GM12892 (cell line): ENCODE measurements at regions not wholly inside any gene's neighbourhood (a gene's known extent, or its start where the extent isn't known, plus 50 kb on each side); places are given as distances from the start of the nearest gene placed in this dataset.

Experiments used
- POLR2A ChIP-seq: IDR thresholded peaks from 2 replicates; pipeline ENCODE4 v1.6.1; 2011; ENCODE audit warnings: low read depth, low read length, control low read depth
- POLR2AphosphoS5 ChIP-seq: IDR thresholded peaks from 2 replicates; pipeline ENCODE4 v1.6.1; 2011; ENCODE audit warnings: low read depth, low read length, control low read depth
- TAF1 ChIP-seq: IDR thresholded peaks from 2 replicates; pipeline ENCODE4 v1.6.1; 2011; ENCODE audit warnings: low read depth, mild to moderate bottlenecking, control low read depth, low read length, borderline replicate concordance

DNA sequence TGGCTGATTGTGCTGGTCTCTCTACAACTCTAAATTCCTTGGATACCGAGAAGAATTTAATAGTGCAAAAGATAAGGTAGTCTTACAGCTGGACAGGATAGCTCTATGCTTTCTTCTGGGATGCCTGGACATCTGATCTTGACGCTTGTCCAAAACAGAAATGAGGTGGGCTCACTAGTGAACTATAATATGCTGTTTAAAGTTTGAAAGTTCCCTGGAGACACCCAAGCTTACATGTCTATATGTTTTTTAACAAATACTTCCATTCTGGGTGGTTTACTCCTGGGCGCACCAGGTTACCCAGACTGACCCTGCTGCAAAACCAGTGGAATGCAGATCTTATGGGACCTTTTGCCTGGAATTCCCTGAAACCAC lies 702.1 kb upstream of the COBL start:
- TF ChIP-seq POLR2A (no peak), POLR2AphosphoS5 (no peak), TAF1 (no peak)
